GM23338 (cell line): ENCODE measurements at regions not wholly inside any gene's neighbourhood (a gene's known extent, or its start where the extent isn't known, plus 50 kb on each side); places are given as distances from the start of the nearest gene placed in this dataset.

Experiments
- ATAC-seq: fragments of 200-7000 bp; cut with Tn5 transposase; 3 replicates; pipeline ENCODE4 v1.9.1; 2020
- DNase-seq: peaks from one replicate; pipeline ENCODE4 v3.0.0-alpha.2; 2015; ENCODE audit warnings: low spot score
- H2AFZ ChIP-seq: fragments of 200-600 bp; sonication (generic); 2 replicates; pipeline ENCODE4 v1.8.0; 2016; ENCODE audit warnings: antibody characterized with exemption, mild to moderate bottlenecking, moderate library complexity
- H3F3A ChIP-seq: fragments of 200-600 bp; sonication (generic); replicated peaks from 2 replicates; pipeline ENCODE4 v1.8.0; 2017; ENCODE audit warnings: antibody characterized with exemption, mixed run types, low read depth
- H3K27ac ChIP-seq: fragments of 200-600 bp; sonication (generic); 2 replicates; pipeline ENCODE4 v1.6.1; 2016; ENCODE audit warnings: low read depth
- H3K27me3 ChIP-seq: fragments of 200-600 bp; sonication (generic); 2 replicates; pipeline ENCODE4 v1.8.0; 2016; ENCODE audit warnings: mild to moderate bottlenecking, mixed run types, moderate library complexity; ENCODE audit not compliant: insufficient read depth
- H3K36me3 ChIP-seq: fragments of 200-600 bp; sonication (generic); 2 replicates; pipeline ENCODE4 v1.8.0; 2016; ENCODE audit warnings: mild to moderate bottlenecking; ENCODE audit not compliant: insufficient read depth
- H3K4me1 ChIP-seq: fragments of 200-600 bp; sonication (generic); 2 replicates; pipeline ENCODE4 v1.8.0; 2016; ENCODE audit warnings: mild to moderate bottlenecking, moderate library complexity; ENCODE audit not compliant: insufficient read depth
- H3K4me2 ChIP-seq: fragments of 200-600 bp; sonication (generic); 2 replicates; pipeline ENCODE4 v1.7.1; 2017; ENCODE audit warnings: mixed run types
- H3K4me3 ChIP-seq: fragments of 200-600 bp; sonication (generic); 2 replicates; pipeline ENCODE4 v1.6.1; 2016; ENCODE audit warnings: mixed run types
- H3K79me2 ChIP-seq: fragments of 200-600 bp; sonication (generic); replicated peaks from 2 replicates; pipeline ENCODE4 v1.8.0; 2017; ENCODE audit warnings: mild to moderate bottlenecking; ENCODE audit not compliant: insufficient read depth
- H3K9me2 ChIP-seq: fragments of 200-600 bp; sonication (generic); 2 replicates; pipeline ENCODE4 v1.8.0; 2017; ENCODE audit not compliant: insufficient read depth
- H4K20me1 ChIP-seq: fragments of 200-600 bp; sonication (generic); replicated peaks from 2 replicates; pipeline ENCODE4 v1.8.0; 2017; ENCODE audit warnings: mild to moderate bottlenecking; ENCODE audit not compliant: insufficient read depth
- H3K27ac Mint-ChIP-seq: 2 replicates; pipeline ENCODE4 v1.8.0; 2020; ENCODE audit warnings: inconsistent platforms, mild to moderate bottlenecking, moderate library complexity, mixed read lengths
- H3K27me3 Mint-ChIP-seq: 3 replicates; pipeline ENCODE4 v1.8.0; 2022; ENCODE audit warnings: low read depth, mild to moderate bottlenecking, moderate library complexity, mixed read lengths, inconsistent platforms; ENCODE audit not compliant: insufficient read depth, poor library complexity
- H3K36me3 Mint-ChIP-seq: 3 replicates; pipeline ENCODE4 v1.8.0; 2021; ENCODE audit warnings: low read depth, mild to moderate bottlenecking, inconsistent platforms, moderate library complexity, mixed read lengths
- H3K4me1 Mint-ChIP-seq: 3 replicates; pipeline ENCODE4 v1.8.0; 2020; ENCODE audit warnings: mild to moderate bottlenecking, inconsistent platforms, mixed read lengths
- H3K4me3 Mint-ChIP-seq: 3 replicates; pipeline ENCODE4 v1.8.0; 2021; ENCODE audit warnings: moderate library complexity, mild to moderate bottlenecking, inconsistent platforms, mixed read lengths
- H3K9me3 Mint-ChIP-seq: 3 replicates; pipeline ENCODE4 v1.8.0; 2020; ENCODE audit warnings: moderate library complexity, mild to moderate bottlenecking, inconsistent platforms, mixed read lengths
- EZH2 ChIP-seq: fragments of 200-600 bp; sonication (generic); IDR thresholded peaks from one replicate; pipeline ENCODE4 v1.8.0; 2017; ENCODE audit warnings: antibody characterized with exemption, mild to moderate bottlenecking, low read depth; ENCODE audit not compliant: unreplicated experiment
- EZH2phosphoT487 ChIP-seq: fragments of 200-600 bp; sonication (generic); IDR thresholded peaks from one replicate; pipeline ENCODE4 v1.8.1; 2018; ENCODE audit warnings: antibody characterized with exemption; ENCODE audit not compliant: unreplicated experiment
- JUNB ChIP-seq: IDR thresholded peaks from one replicate; pipeline ENCODE4 v1.6.1; 2016; ENCODE audit warnings: antibody characterized with exemption; ENCODE audit not compliant: unreplicated experiment
- NANOG ChIP-seq: IDR thresholded peaks from 2 replicates; pipeline ENCODE4 v1.6.1; 2016; ENCODE audit warnings: antibody characterized with exemption, borderline replicate concordance
- POLR2AphosphoS5 ChIP-seq: IDR thresholded peaks from 2 replicates; pipeline ENCODE4 v1.6.1; 2016; ENCODE audit warnings: antibody characterized with exemption, low read depth
- REST ChIP-seq: IDR thresholded peaks from one replicate; pipeline ENCODE4 v1.6.1; 2018; ENCODE audit warnings: antibody characterized with exemption; ENCODE audit not compliant: unreplicated experiment
- STAT1 ChIP-seq: IDR thresholded peaks from one replicate; pipeline ENCODE4 v1.6.1; 2016; ENCODE audit warnings: antibody characterized with exemption; ENCODE audit not compliant: unreplicated experiment
- ZNF114 ChIP-seq: fragments of 250-450 bp; sonication (Bioruptor Pico); IDR thresholded peaks from 2 replicates; pipeline ENCODE4 v1.5.0; 2020; ENCODE audit warnings: mild to moderate bottlenecking, moderate library complexity
- ZNF331 ChIP-seq: fragments of 250-450 bp; sonication (Bioruptor Pico); IDR thresholded peaks from 2 replicates; pipeline ENCODE4 v1.5.0; 2020; ENCODE audit warnings: low read depth, mild to moderate bottlenecking, moderate library complexity
- ZNF462 ChIP-seq: fragments of 250-450 bp; sonication (Bioruptor Pico); IDR thresholded peaks from 2 replicates; pipeline ENCODE4 v1.5.0; 2020; ENCODE audit warnings: mild to moderate bottlenecking, moderate library complexity

- no peak for TF ChIP-seq ZNF462 (CRISPR knock-in tag)
- TF ChIP-seq REST, result no peak
- no peak for TF ChIP-seq JUNB
These were observed 831.4 kb downstream of the ADGRL2 start (continued) for GRCh38 chr1:82632155-82632554.

GRCh38 chr1:82628887-82629286, 828.2 kb downstream of the ADGRL2 start:
- Histone ChIP-seq H2AFZ (no peak overlapping the region), H3K4me3 (no peak overlapping the region), H3K79me2 (no peaks in the 10 kb centered on the region), H3K27ac (no peak overlapping the region), H3K27me3 (no peaks in the 10 kb centered on the region), H3K4me1 (no peaks in the 10 kb centered on the region), H3K36me3 (peaks cover 12% of the 10 kb centered on the region), H3K4me2 (no peak overlapping the region), H3F3A (no peaks in the 10 kb centered on the region), H3K9me2 (peaks cover 1% of the 10 kb centered on the region; the same call in 1 of the 2 replicates), H4K20me1 (no peaks in the 10 kb centered on the region)
- ATAC-seq (no peak), DNase-seq (no peak)
- Mint-ChIP-seq H3K36me3 (peaks cover 17% of the 10 kb centered on the region; the same call in 2 of the 3 replicates), H3K9me3 (peaks cover 26% of the 10 kb centered on the region), H3K4me1 (peaks cover 3% of the 10 kb centered on the region; the same call in 2 of the 3 replicates), H3K4me3 (no peak overlapping the region), H3K27me3 (no peaks in the 10 kb centered on the region), H3K27ac (no peak overlapping the region)
- TF ChIP-seq JUNB (no peak), STAT1 (no peak), POLR2AphosphoS5 (no peak), EZH2 (no peak), NANOG (no peak), ZNF331 (CRISPR knock-in tag) (no peak), EZH2phosphoT487 (no peak), ZNF114 (CRISPR knock-in tag) (no peak), REST (no peak)
